ENCODE measurements at regions not wholly inside any gene's neighbourhood (a gene's known extent, or its start where the extent isn't known, plus 50 kb on each side); places are given as distances from the start of the nearest gene placed in this dataset.

GRCh38 chr2:22855081-22855480 is 529.9 kb upstream of the KLHL29 start:
- no peak for ATAC-seq
- DNase-seq, result no peak
- in situ Hi-C loops (cut with MboI; ENCODE audit: low sequenced_read_pairs in 4 of 4), result no loop called here
- Histone ChIP-seq H3K27ac (no peak overlapping the region), H3K4me1 (no peaks in the 10 kb centered on the region), H3K27me3 (no peaks in the 10 kb centered on the region), H3K9me3 (no peaks in the 10 kb centered on the region), H3K4me3 (no peak overlapping the region), H3K36me3 (no peaks in the 10 kb centered on the region)
- TF ChIP-seq CTCF (IDR thresholded peaks at IDR 0.05 in 4 of 5, conservative IDR thresholded peaks at IDR 0.05 in 1 of 5), result no peak
- no peak for TF ChIP-seq POLR2A (IDR thresholded peaks at IDR 0.05)
- intact Hi-C loops (cut with DNase I; ENCODE audit: low total_unique reads), result no loop called here

- in situ Hi-C loops (cut with MboI; ENCODE audit: low sequenced_read_pairs in 4 of 4), result no loop called here
- TF ChIP-seq POLR2A (IDR thresholded peaks at IDR 0.05) (no peak), CTCF (IDR thresholded peaks at IDR 0.05 in 4 of 5, conservative IDR thresholded peaks at IDR 0.05 in 1 of 5) (no peak)
- no peak for ATAC-seq
- Histone ChIP-seq H3K27me3 (no peaks in the 10 kb centered on the region), H3K4me1 (no peaks in the 10 kb centered on the region), H3K9me3 (no peaks in the 10 kb centered on the region), H3K36me3 (no peaks in the 10 kb centered on the region), H3K27ac (no peak overlapping the region), H3K4me3 (no peak overlapping the region)
- DNase-seq, result no peak
- intact Hi-C loops (cut with DNase I; ENCODE audit: low total_unique reads), result no loop called here
Observed at GRCh38 chr2:22855761-22856184, 529.2 kb upstream of the KLHL29 start.

- TF ChIP-seq POLR2A (IDR thresholded peaks at IDR 0.05) (no peak), CTCF (IDR thresholded peaks at IDR 0.05 in 4 of 5, conservative IDR thresholded peaks at IDR 0.05 in 1 of 5) (no peak)
- H3K36me3 ChIP-seq, result no peaks in the 10 kb centered on the region
- no peak for ATAC-seq
- intact Hi-C loops (cut with DNase I; ENCODE audit: low total_unique reads) (no loop called here), in situ Hi-C loops (cut with MboI; ENCODE audit: low sequenced_read_pairs in 4 of 4) (no loop called here)
- H3K27ac ChIP-seq, result no peak overlapping the region
- no peak for DNase-seq
- H3K4me3 ChIP-seq, result no peak overlapping the region
- no peaks in the 10 kb centered on the region for H3K4me1 ChIP-seq
- H3K9me3 ChIP-seq, result no peaks in the 10 kb centered on the region
- no peaks in the 10 kb centered on the region for H3K27me3 ChIP-seq
Observed at GRCh38 chr2:22867973-22868372, 517.0 kb upstream of the KLHL29 start.

- DNase-seq (no peak), ATAC-seq (no peak)
- Histone ChIP-seq H3K4me3 (no peak overlapping the region), H3K4me1 (no peaks in the 10 kb centered on the region), H3K36me3 (no peaks in the 10 kb centered on the region), H3K9me3 (no peaks in the 10 kb centered on the region), H3K27ac (no peak overlapping the region), H3K27me3 (no peaks in the 10 kb centered on the region)
- in situ Hi-C loops (cut with MboI; ENCODE audit: low sequenced_read_pairs in 4 of 4) (no loop called here), intact Hi-C loops (cut with DNase I; ENCODE audit: low total_unique reads) (no loop called here)
- TF ChIP-seq CTCF (IDR thresholded peaks at IDR 0.05 in 4 of 5, conservative IDR thresholded peaks at IDR 0.05 in 1 of 5) (no peak), POLR2A (IDR thresholded peaks at IDR 0.05) (no peak)
Observed at GRCh38 chr2:22878121-22878520, 506.9 kb upstream of the KLHL29 start.

All from gastrocnemius medialis (tissue), 4 donors.